ENCODE measurements at regions not wholly inside any gene's neighbourhood (a gene's known extent, or its start where the extent isn't known, plus 50 kb on each side); places are given as distances from the start of the nearest gene placed in this dataset.
A peak's percentile ranks its signal among the peaks of the same experiment; 100 is the strongest.

- DNase-seq (ENCODE audit: low spot score) = no peak
Observed at GRCh38 chr3:168511428-168512014, 415.8 kb upstream of the GOLIM4 start.

- no peak for DNase-seq (ENCODE audit: low spot score)
Observed at GRCh38 chr3:168506589-168506988, 410.9 kb upstream of the GOLIM4 start.

GRCh38 chr3:168501570-168501969 is 405.8 kb upstream of the GOLIM4 start:
- no peak for DNase-seq (ENCODE audit: low spot score)

- DNase-seq (ENCODE audit: low spot score) = no peak
Observed at GRCh38 chr3:168498194-168498593, 402.5 kb upstream of the GOLIM4 start.

- no peak for DNase-seq (ENCODE audit: low spot score)
Observed at GRCh38 chr3:168497741-168498140, 402.0 kb upstream of the GOLIM4 start.

- DNase-seq (ENCODE audit: low spot score) = no peak
Observed at GRCh38 chr3:168497183-168497582, 401.5 kb upstream of the GOLIM4 start.

- DNase-seq (ENCODE audit: low spot score) = no peak
Observed at GRCh38 chr3:168495932-168496331, 400.2 kb upstream of the GOLIM4 start.

- DNase-seq (ENCODE audit: low spot score) = no peak
Observed at GRCh38 chr3:168495270-168495669, 399.5 kb upstream of the GOLIM4 start.

- DNase-seq (ENCODE audit: low spot score) = no peak
Observed at GRCh38 chr3:168493412-168494205, 397.9 kb upstream of the GOLIM4 start.

GRCh38 chr3:168490981-168491380 is 395.3 kb upstream of the GOLIM4 start:
- no peak for DNase-seq (ENCODE audit: low spot score)

- DNase-seq (ENCODE audit: low spot score) = no peak
Observed at GRCh38 chr3:168489301-168489700, 393.6 kb upstream of the GOLIM4 start.

- no peak for DNase-seq (ENCODE audit: low spot score)
Observed at GRCh38 chr3:168485936-168486335, 390.2 kb upstream of the GOLIM4 start.

GRCh38 chr3:168476360-168476980 is 380.7 kb upstream of the GOLIM4 start:
- no peak for DNase-seq (ENCODE audit: low spot score)

GRCh38 chr3:168475704-168476103 is 380.0 kb upstream of the GOLIM4 start:
- DNase-seq (ENCODE audit: low spot score) = no peak

GRCh38 chr3:168473334-168473890 is 377.7 kb upstream of the GOLIM4 start:
- no peak for DNase-seq (ENCODE audit: low spot score)

GRCh38 chr3:168472783-168473182 is 377.1 kb upstream of the GOLIM4 start:
- no peak for DNase-seq (ENCODE audit: low spot score)

- DNase-seq (ENCODE audit: low spot score) = no peak
Observed at GRCh38 chr3:168470380-168470779, 374.7 kb upstream of the GOLIM4 start.

- DNase-seq (ENCODE audit: low spot score) = no peak
Observed at GRCh38 chr3:168469436-168469835, 373.7 kb upstream of the GOLIM4 start.

GRCh38 chr3:168467115-168467714 is 371.5 kb upstream of the GOLIM4 start:
- DNase-seq (ENCODE audit: low spot score) = peak; percentile 1

- DNase-seq (ENCODE audit: low spot score) = no peak
Observed at GRCh38 chr3:168461793-168462192, 366.1 kb upstream of the GOLIM4 start.

GRCh38 chr3:168459226-168459784 is 363.6 kb upstream of the GOLIM4 start:
- DNase-seq (ENCODE audit: low spot score) = no peak

GRCh38 chr3:168457954-168458539 is 362.3 kb upstream of the GOLIM4 start:
- DNase-seq (ENCODE audit: low spot score) = no peak
